HG03469 (cell line): ENCODE measurements at regions not wholly inside any gene's neighbourhood (a gene's known extent, or its start where the extent isn't known, plus 50 kb on each side); places are given as distances from the start of the nearest gene placed in this dataset.

ENCODE experiments used
- ATAC-seq: cut with Tn5 transposase; IDR thresholded peaks from one replicate; pipeline ENCODE4 v1.9.1; 2021; ENCODE audit warnings: mild to moderate bottlenecking, moderate library complexity, moderate number of reproducible peaks; ENCODE audit not compliant: unreplicated experiment

GRCh38 chr2:221715523-221716247 is 143.6 kb upstream of the EPHA4 start:
- no peak for ATAC-seq

- ATAC-seq, result no peak
Measured at GRCh38 chr2:221710744-221711143, 138.6 kb upstream of the EPHA4 start.

- ATAC-seq, result no peak
Measured at GRCh38 chr2:221708902-221709301, 136.8 kb upstream of the EPHA4 start.

GRCh38 chr2:221705185-221705877 is 133.2 kb upstream of the EPHA4 start:
- no peak for ATAC-seq

GRCh38 chr2:221704442-221704841 is 132.3 kb upstream of the EPHA4 start:
- no peak for ATAC-seq

GRCh38 chr2:221693365-221693764 is 121.3 kb upstream of the EPHA4 start:
- no peak for ATAC-seq

- no peak for ATAC-seq
Measured at GRCh38 chr2:221691571-221691970, 119.5 kb upstream of the EPHA4 start.

GRCh38 chr2:221689140-221689539 is 117.0 kb upstream of the EPHA4 start:
- ATAC-seq, result no peak

- ATAC-seq, result no peak
Measured at GRCh38 chr2:221680548-221680947, 108.4 kb upstream of the EPHA4 start.

GRCh38 chr2:221677688-221678087 is 105.6 kb upstream of the EPHA4 start:
- ATAC-seq, result no peak

GRCh38 chr2:221676566-221677172 is 104.6 kb upstream of the EPHA4 start:
- ATAC-seq, result no peak

GRCh38 chr2:221675201-221675908 is 103.3 kb upstream of the EPHA4 start:
- no peak for ATAC-seq

GRCh38 chr2:221674446-221674845 is 102.3 kb upstream of the EPHA4 start:
- no peak for ATAC-seq

- no peak for ATAC-seq
Measured at GRCh38 chr2:221673248-221673647, 101.1 kb upstream of the EPHA4 start.

- no peak for ATAC-seq
Measured at GRCh38 chr2:221671515-221671914, 99.4 kb upstream of the EPHA4 start.

- no peak for ATAC-seq
Measured at GRCh38 chr2:221662689-221663391, 90.7 kb upstream of the EPHA4 start.

GRCh38 chr2:221657806-221658205 is 85.7 kb upstream of the EPHA4 start:
- no peak for ATAC-seq

GRCh38 chr2:221655300-221655699 is 83.2 kb upstream of the EPHA4 start:
- no peak for ATAC-seq

GRCh38 chr2:221653182-221653581 is 81.1 kb upstream of the EPHA4 start:
- ATAC-seq, result no peak

GRCh38 chr2:221649051-221649775 is 77.1 kb upstream of the EPHA4 start:
- no peak for ATAC-seq
